HUES64 (cell line): ENCODE measurements at regions not wholly inside any gene's neighbourhood (a gene's known extent, or its start where the extent isn't known, plus 50 kb on each side); places are given as distances from the start of the nearest gene placed in this dataset.

Source experiments
- H3K27ac ChIP-seq: 2 replicates; pipeline ENCODE4 v1.7.0; 2013; ENCODE audit warnings: low read depth, low read length, inconsistent platforms
- H3K27me3 ChIP-seq: 2 replicates; pipeline ENCODE4 v1.6.1; 2013; ENCODE audit warnings: mild to moderate bottlenecking, low read length; ENCODE audit not compliant: insufficient read depth
- H3K36me3 ChIP-seq: 2 replicates; pipeline ENCODE4 v1.6.1; 2013; ENCODE audit warnings: mild to moderate bottlenecking, low read length; ENCODE audit not compliant: insufficient read depth
- H3K4me1 ChIP-seq: 2 replicates; pipeline ENCODE4 v1.6.1; 2013; ENCODE audit warnings: mild to moderate bottlenecking, low read length, moderate library complexity; ENCODE audit not compliant: insufficient read depth
- H3K4me3 ChIP-seq: 2 replicates; pipeline ENCODE4 v1.5.1; 2013; ENCODE audit warnings: mild to moderate bottlenecking, low read length, moderate library complexity
- H3K9ac ChIP-seq: 2 replicates; pipeline ENCODE4 v1.6.1; 2013; ENCODE audit warnings: mild to moderate bottlenecking, low read depth, low read length
- H3K9me3 ChIP-seq: 2 replicates; pipeline ENCODE4 v1.6.1; 2013; ENCODE audit warnings: low read depth, low read length; ENCODE audit not compliant: insufficient read depth
- WGBS: fragments of 150-250, 120-280 bp; methylation state at CpG from one replicate; pipeline ENCODE4 v1.1.7; 2013; ENCODE audit warnings: missing lambda C conversion rate; 5-methylcytosine and 5-hydroxymethylcytosine counted together

GRCh38 chr17:51389875-51390274 is 129.5 kb downstream of the UTP18 start:
- Histone ChIP-seq H3K9ac (no peak overlapping the region), H3K9me3 (no peaks in the 10 kb centered on the region), H3K27ac (no peak overlapping the region), H3K36me3 (no peaks in the 10 kb centered on the region), H3K27me3 (no peaks in the 10 kb centered on the region), H3K4me3 (no peak overlapping the region), H3K4me1 (no peaks in the 10 kb centered on the region)
- 94% methylated on average over 1 of the region's 1 CpG for whole genome bisulfite sequencing

- Histone ChIP-seq H3K36me3 (no peaks in the 10 kb centered on the region), H3K4me1 (no peaks in the 10 kb centered on the region), H3K9ac (no peak overlapping the region), H3K9me3 (no peaks in the 10 kb centered on the region), H3K27ac (no peak overlapping the region), H3K27me3 (no peaks in the 10 kb centered on the region), H3K4me3 (no peak overlapping the region)
- 72% methylated on average over 8 of the region's 8 CpGs for WGBS
These were observed 131.8 kb downstream of the UTP18 start for GRCh38 chr17:51391982-51392654.

- Histone ChIP-seq H3K27me3 (no peaks in the 10 kb centered on the region), H3K27ac (no peak overlapping the region), H3K4me1 (0 out of 2 replicates have a peak, but pooled peaks cover 6% of the 10 kb centered on the region), H3K9me3 (no peaks in the 10 kb centered on the region), H3K4me3 (no peak overlapping the region), H3K9ac (no peak overlapping the region), H3K36me3 (no peaks in the 10 kb centered on the region)
- WGBS, result 94% methylated on average over 6 of the region's 6 CpGs
These were observed 135.3 kb downstream of the UTP18 start for GRCh38 chr17:51395621-51396020.

- H3K4me3 ChIP-seq, result no peak overlapping the region
- H3K9ac ChIP-seq, result no peak overlapping the region
- H3K27ac ChIP-seq, result no peak overlapping the region
- 0 out of 2 replicates have a peak, but pooled peaks cover 6% of the 10 kb centered on the region for H3K4me1 ChIP-seq
- no peaks in the 10 kb centered on the region for H3K27me3 ChIP-seq
- H3K36me3 ChIP-seq, result no peaks in the 10 kb centered on the region
- H3K9me3 ChIP-seq, result no peaks in the 10 kb centered on the region
- WGBS, result 62% methylated on average over 8 of the region's 8 CpGs
These were observed 137.2 kb downstream of the UTP18 start for GRCh38 chr17:51397361-51398127.

DNA sequence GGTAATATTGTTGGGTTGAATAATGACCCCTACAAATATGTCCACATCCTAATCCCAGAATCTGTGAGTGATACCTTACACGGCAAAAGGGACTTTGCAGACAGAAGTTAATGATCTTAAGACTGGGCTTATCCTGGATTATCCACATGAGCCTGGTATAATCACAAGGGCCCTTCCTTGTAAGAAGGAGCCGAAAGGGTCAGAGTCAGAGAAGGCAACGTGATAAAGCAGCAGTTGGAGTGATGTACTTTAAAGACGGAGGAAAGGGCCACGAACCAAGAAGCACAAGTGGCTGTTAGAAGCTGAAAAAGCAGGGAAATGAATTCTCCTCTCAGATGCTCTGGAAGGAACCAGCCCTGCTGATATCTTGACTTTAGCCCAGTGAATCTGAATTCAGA is 137.8 kb downstream of the UTP18 start:
- Histone ChIP-seq H3K4me1 (0 out of 2 replicates have a peak, but pooled peaks cover 6% of the 10 kb centered on the region), H3K9ac (no peak overlapping the region), H3K27ac (no peak overlapping the region), H3K27me3 (no peaks in the 10 kb centered on the region), H3K9me3 (no peaks in the 10 kb centered on the region), H3K36me3 (no peaks in the 10 kb centered on the region), H3K4me3 (no peak overlapping the region)
- WGBS, result 77% methylated on average over 5 of the region's 5 CpGs

DNA sequence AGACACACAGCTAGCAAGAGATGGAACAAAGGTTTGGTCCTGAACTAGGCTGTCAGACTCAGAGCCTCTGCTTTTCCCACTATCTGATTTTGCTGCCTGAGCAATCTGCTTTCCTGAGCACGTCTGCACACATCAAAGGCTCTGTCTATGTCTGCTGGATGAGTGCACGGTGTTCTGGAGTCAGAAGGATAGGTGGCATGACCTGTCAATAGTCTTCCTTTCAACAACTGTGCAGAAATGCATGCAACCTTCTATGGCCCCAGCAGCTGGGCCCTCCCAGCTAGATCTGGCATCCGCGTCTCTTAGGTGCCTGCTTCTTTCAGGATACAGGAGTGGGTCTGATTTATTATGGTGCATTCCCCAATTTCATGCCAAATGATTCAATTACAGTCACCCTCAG is 138.3 kb downstream of the UTP18 start:
- Histone ChIP-seq H3K9me3 (no peaks in the 10 kb centered on the region), H3K36me3 (no peaks in the 10 kb centered on the region), H3K4me1 (0 out of 2 replicates have a peak, but pooled peaks cover 6% of the 10 kb centered on the region), H3K9ac (no peak overlapping the region), H3K4me3 (no peak overlapping the region), H3K27me3 (no peaks in the 10 kb centered on the region), H3K27ac (no peak overlapping the region)
- 86% methylated on average over 4 of the region's 4 CpGs for WGBS

GRCh38 chr17:51401279-51401678 is 140.9 kb downstream of the UTP18 start:
- 90% methylated on average over 5 of the region's 5 CpGs for WGBS
- no peaks in the 10 kb centered on the region for H3K36me3 ChIP-seq
- H3K9me3 ChIP-seq, result no peaks in the 10 kb centered on the region
- no peak overlapping the region for H3K27ac ChIP-seq
- no peaks in the 10 kb centered on the region for H3K27me3 ChIP-seq
- 0 out of 2 replicates have a peak, but pooled peaks cover 9% of the 10 kb centered on the region for H3K4me1 ChIP-seq
- H3K4me3 ChIP-seq, result no peak overlapping the region
- H3K9ac ChIP-seq, result no peak overlapping the region

DNA sequence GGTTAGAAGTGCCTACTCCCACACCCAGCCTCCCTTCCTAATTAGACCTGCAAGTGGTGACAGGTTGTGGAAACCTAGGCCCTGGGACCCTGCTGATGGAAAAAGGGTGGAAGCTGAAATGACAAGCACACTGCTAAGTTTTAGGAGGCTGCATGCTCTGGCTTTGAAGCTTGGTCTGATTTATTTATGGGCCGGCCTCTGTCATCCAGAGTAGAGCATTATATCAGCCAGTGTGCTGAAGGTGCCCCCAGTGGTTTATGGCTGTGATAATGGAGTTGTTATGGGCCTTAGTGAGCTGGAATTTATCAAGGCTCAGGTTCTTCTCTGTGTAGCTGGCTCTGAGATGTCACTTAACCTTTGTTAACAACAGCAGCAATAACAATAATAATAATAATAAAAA is 142.6 kb downstream of the UTP18 start:
- no peaks in the 10 kb centered on the region for H3K36me3 ChIP-seq
- H3K27me3 ChIP-seq, result no peaks in the 10 kb centered on the region
- WGBS, result 88% methylated on average over 1 of the region's 1 CpG
- H3K9ac ChIP-seq, result no peak overlapping the region
- 0 out of 2 replicates have a peak, but pooled peaks cover 3% of the 10 kb centered on the region for H3K4me1 ChIP-seq
- no peak overlapping the region for H3K27ac ChIP-seq
- H3K4me3 ChIP-seq, result no peak overlapping the region
- no peaks in the 10 kb centered on the region for H3K9me3 ChIP-seq

- 94% methylated on average over 5 of the region's 5 CpGs for WGBS
- Histone ChIP-seq H3K4me1 (0 out of 2 replicates have a peak, but pooled peaks cover 3% of the 10 kb centered on the region), H3K36me3 (no peaks in the 10 kb centered on the region), H3K4me3 (no peak overlapping the region), H3K27me3 (no peaks in the 10 kb centered on the region), H3K9me3 (no peaks in the 10 kb centered on the region), H3K9ac (no peak overlapping the region), H3K27ac (no peak overlapping the region)
These were observed 147.2 kb downstream of the UTP18 start for GRCh38 chr17:51407576-51407975.

- Histone ChIP-seq H3K27ac (no peak overlapping the region), H3K9me3 (no peaks in the 10 kb centered on the region), H3K27me3 (no peaks in the 10 kb centered on the region), H3K4me3 (no peak overlapping the region), H3K36me3 (no peaks in the 10 kb centered on the region), H3K4me1 (peaks cover 9% of the 10 kb centered on the region), H3K9ac (no peak overlapping the region)
- 87% methylated on average over 2 of the region's 2 CpGs for WGBS
These were observed 159.1 kb downstream of the UTP18 start for GRCh38 chr17:51419476-51419875.

DNA sequence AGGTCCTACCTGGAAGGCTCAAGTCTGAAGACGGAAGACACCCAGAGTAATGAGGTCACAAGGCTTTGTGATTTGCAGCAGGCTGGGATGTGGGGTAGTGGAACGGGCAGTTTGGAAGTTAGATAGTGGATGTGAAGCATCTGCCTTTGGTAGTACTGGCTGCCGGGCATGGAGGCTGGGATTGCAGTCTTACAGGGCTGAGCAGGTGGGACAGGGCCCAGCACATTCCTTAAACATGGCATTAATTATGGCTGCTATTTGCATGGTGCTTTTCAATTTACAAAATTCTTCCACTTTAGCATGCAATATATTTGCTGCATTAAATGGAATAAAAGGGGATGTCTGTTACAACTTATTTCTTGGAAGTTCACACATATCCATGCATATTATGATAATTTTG is 161.2 kb downstream of the UTP18 start:
- H3K9ac ChIP-seq, result no peak overlapping the region
- H3K4me3 ChIP-seq, result no peak overlapping the region
- H3K4me1 ChIP-seq, result peaks cover 9% of the 10 kb centered on the region
- 96% methylated on average over 3 of the region's 3 CpGs for WGBS
- no peaks in the 10 kb centered on the region for H3K9me3 ChIP-seq
- H3K27ac ChIP-seq, result no peak overlapping the region
- no peaks in the 10 kb centered on the region for H3K27me3 ChIP-seq
- H3K36me3 ChIP-seq, result no peaks in the 10 kb centered on the region
